ENCODE measurements at regions not wholly inside any gene's neighbourhood (a gene's known extent, or its start where the extent isn't known, plus 50 kb on each side); places are given as distances from the start of the nearest gene placed in this dataset.

GRCh38 chr1:30437059-30437576 is 286.3 kb downstream of the MATN1 start:
- DNase-seq, result no peak
- TF ChIP-seq CTCF (IDR thresholded peaks at IDR 0.05; ENCODE audit: low read depth, low read length), result no peak
- H3K9me3 ChIP-seq, result no peaks in the 10 kb centered on the region

GRCh38 chr1:30427545-30427944 is 295.8 kb downstream of the MATN1 start:
- Histone ChIP-seq H3K4me1 (no peaks in the 10 kb centered on the region), H3K27me3 (no peaks in the 10 kb centered on the region), H3K9me3 (no peaks in the 10 kb centered on the region), H3K36me3 (no peaks in the 10 kb centered on the region), H3K4me3 (ENCODE audit: low read depth, low read length) (no peak overlapping the region)
- no peak for TF ChIP-seq CTCF (IDR thresholded peaks at IDR 0.05; ENCODE audit: low read depth, low read length)
- no peak for DNase-seq

More at GRCh38 chr1:30437059-30437576, 286.3 kb downstream of the MATN1 start:
- Histone ChIP-seq H3K36me3 (no peaks in the 10 kb centered on the region), H3K27me3 (no peaks in the 10 kb centered on the region), H3K4me1 (no peaks in the 10 kb centered on the region), H3K4me3 (ENCODE audit: low read depth, low read length) (no peak overlapping the region)

- TF ChIP-seq CTCF (IDR thresholded peaks at IDR 0.05; ENCODE audit: low read depth, low read length), result no peak
- Histone ChIP-seq H3K4me1 (no peaks in the 10 kb centered on the region), H3K27me3 (no peaks in the 10 kb centered on the region), H3K36me3 (no peaks in the 10 kb centered on the region), H3K4me3 (ENCODE audit: low read depth, low read length) (no peak overlapping the region), H3K9me3 (no peaks in the 10 kb centered on the region)
- no peak for DNase-seq
Observed at GRCh38 chr1:30425046-30425445, 298.3 kb downstream of the MATN1 start.

- no peak for DNase-seq
- H3K9me3 ChIP-seq, result no peaks in the 10 kb centered on the region
- no peaks in the 10 kb centered on the region for H3K4me1 ChIP-seq
- no peaks in the 10 kb centered on the region for H3K36me3 ChIP-seq
- H3K4me3 ChIP-seq (ENCODE audit: low read depth, low read length), result no peak overlapping the region
- no peak for TF ChIP-seq CTCF (IDR thresholded peaks at IDR 0.05; ENCODE audit: low read depth, low read length)
- H3K27me3 ChIP-seq, result no peaks in the 10 kb centered on the region
Observed at GRCh38 chr1:30423570-30423969, 299.8 kb downstream of the MATN1 start.

GRCh38 chr1:30422251-30422650 is 301.1 kb downstream of the MATN1 start:
- no peaks in the 10 kb centered on the region for H3K27me3 ChIP-seq
- no peaks in the 10 kb centered on the region for H3K4me1 ChIP-seq
- DNase-seq, result no peak
- no peaks in the 10 kb centered on the region for H3K36me3 ChIP-seq
- no peaks in the 10 kb centered on the region for H3K9me3 ChIP-seq
- H3K4me3 ChIP-seq (ENCODE audit: low read depth, low read length), result no peak overlapping the region
- TF ChIP-seq CTCF (IDR thresholded peaks at IDR 0.05; ENCODE audit: low read depth, low read length), result no peak

- Histone ChIP-seq H3K27me3 (no peaks in the 10 kb centered on the region), H3K4me1 (no peaks in the 10 kb centered on the region), H3K4me3 (ENCODE audit: low read depth, low read length) (no peak overlapping the region), H3K9me3 (no peaks in the 10 kb centered on the region), H3K36me3 (no peaks in the 10 kb centered on the region)
- DNase-seq, result no peak
- no peak for TF ChIP-seq CTCF (IDR thresholded peaks at IDR 0.05; ENCODE audit: low read depth, low read length)
Observed at GRCh38 chr1:30420519-30421050, 302.8 kb downstream of the MATN1 start.
